Skeletal muscle satellite cell (primary cell): ENCODE measurements at regions not wholly inside any gene's neighbourhood (a gene's known extent, or its start where the extent isn't known, plus 50 kb on each side); places are given as distances from the start of the nearest gene placed in this dataset.

Source experiments
- H3K27me3 ChIP-seq: 2 replicates; pipeline ENCODE4 v1.7.0; 2013; ENCODE audit warnings: low read length; ENCODE audit not compliant: control insufficient read depth, insufficient read depth
- H3K36me3 ChIP-seq: 2 replicates; pipeline ENCODE4 v1.7.0; 2013; ENCODE audit warnings: mild to moderate bottlenecking, control low read depth, low read length; ENCODE audit not compliant: insufficient read depth
- H3K4me1 ChIP-seq: 2 replicates; pipeline ENCODE4 v1.7.0; 2013; ENCODE audit warnings: low read length; ENCODE audit not compliant: control insufficient read depth, insufficient read depth
- H3K4me2 ChIP-seq: 2 replicates; pipeline ENCODE4 v1.7.0; 2013; ENCODE audit warnings: mild to moderate bottlenecking, low read length
- H3K4me3 ChIP-seq: 2 replicates; pipeline ENCODE4 v1.7.0; 2013; ENCODE audit warnings: low read length
- H3K9ac ChIP-seq: 2 replicates; pipeline ENCODE4 v1.7.0; 2013; ENCODE audit warnings: mild to moderate bottlenecking, low read depth, low read length, moderate library complexity
- H3K9me3 ChIP-seq: replicated peaks from 2 replicates; pipeline ENCODE4 v1.7.0; 2013; ENCODE audit warnings: mild to moderate bottlenecking, control low read depth, low read length

DNA sequence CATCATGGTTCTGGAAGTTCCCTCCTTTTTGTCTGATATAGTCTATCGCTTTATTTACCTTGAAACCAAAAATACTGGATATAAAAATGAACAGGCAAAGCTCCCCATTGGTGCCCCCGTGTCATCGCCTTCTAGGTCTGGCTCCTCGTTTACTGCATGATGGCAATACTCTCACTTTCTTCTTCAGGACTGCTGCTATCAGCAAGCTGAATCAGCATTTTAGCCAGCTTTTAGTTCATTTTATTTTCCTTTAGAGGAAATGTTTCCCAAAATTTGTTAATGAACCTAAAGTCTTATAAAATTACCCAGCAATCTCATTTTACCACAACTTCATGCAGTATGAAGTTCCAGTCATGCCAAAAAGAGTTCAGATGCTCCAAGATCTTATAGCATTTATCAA, 80.5 kb downstream of the ZIC3 start:
- H3K9me3 ChIP-seq: peaks cover 4% of the 10 kb centered on the region
- H3K4me2 ChIP-seq: no peak overlapping the region
- H3K9ac ChIP-seq: no peak overlapping the region
- no peak overlapping the region for H3K4me3 ChIP-seq
- no peaks in the 10 kb centered on the region for H3K4me1 ChIP-seq
- no peaks in the 10 kb centered on the region for H3K36me3 ChIP-seq
- no peaks in the 10 kb centered on the region for H3K27me3 ChIP-seq

DNA sequence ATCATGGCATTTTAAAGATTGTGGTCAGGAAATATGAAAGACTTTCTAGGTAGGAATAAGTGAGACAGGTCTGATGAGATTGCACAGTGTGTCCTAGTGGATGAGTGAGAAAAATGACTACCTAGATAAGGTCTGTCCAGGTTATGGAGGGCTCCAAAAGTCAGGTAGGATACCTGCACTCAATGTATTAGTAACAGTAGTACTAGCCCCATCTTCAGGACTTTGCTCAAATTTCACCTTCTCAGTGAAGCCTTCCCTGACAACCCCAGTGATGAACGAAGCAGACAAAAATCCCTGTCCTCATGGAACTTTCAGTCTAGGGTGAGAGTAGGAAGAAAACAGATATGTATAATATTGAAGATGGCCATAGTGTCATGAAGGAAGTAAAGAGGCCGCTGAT, 85.7 kb downstream of the ZIC3 start:
- Histone ChIP-seq H3K27me3 (no peaks in the 10 kb centered on the region), H3K9me3 (no peaks in the 10 kb centered on the region), H3K4me1 (no peaks in the 10 kb centered on the region), H3K4me2 (no peak overlapping the region), H3K4me3 (no peak overlapping the region), H3K36me3 (no peaks in the 10 kb centered on the region), H3K9ac (no peak overlapping the region)

DNA sequence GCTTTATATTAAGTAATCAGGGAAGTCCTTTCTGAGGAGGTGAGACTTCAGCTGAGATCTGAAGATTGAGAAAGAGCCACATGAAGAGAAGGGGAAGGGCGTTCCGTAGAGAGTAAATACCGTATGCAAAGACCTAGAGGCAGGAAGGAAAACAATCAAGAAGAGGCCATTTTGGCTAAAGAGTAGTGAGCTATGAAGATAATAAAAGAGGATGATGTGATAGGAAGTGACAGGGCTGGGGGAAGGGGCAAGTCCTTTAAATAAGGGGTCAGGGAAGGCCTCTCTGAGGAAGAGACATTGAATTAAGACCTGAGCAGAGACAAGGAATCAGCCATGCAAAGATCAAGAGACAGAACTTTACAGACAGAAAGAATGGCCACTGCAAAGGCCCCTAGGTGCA, 86.2 kb downstream of the ZIC3 start:
- Histone ChIP-seq H3K9me3 (no peaks in the 10 kb centered on the region), H3K36me3 (no peaks in the 10 kb centered on the region), H3K4me1 (no peaks in the 10 kb centered on the region), H3K4me3 (no peak overlapping the region), H3K27me3 (no peaks in the 10 kb centered on the region), H3K4me2 (no peak overlapping the region), H3K9ac (no peak overlapping the region)

DNA sequence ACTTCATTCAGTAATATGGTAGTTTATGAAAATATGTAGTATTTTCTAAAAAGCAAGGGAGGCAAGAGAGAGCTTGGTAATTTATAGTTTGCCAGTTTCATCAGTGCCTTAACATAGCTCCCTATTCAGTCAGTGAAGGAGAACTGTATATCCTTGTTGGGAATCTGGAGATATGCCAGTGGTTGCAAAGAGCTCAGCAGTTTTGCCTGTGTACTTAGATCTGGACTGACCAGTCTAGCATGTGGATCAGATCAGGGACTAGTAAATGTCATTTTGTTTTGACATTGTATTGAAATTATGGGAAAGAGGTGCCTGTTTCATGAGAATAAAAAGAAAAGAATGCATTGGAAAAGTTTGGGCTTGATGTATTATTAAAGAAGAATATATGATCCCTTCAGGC, 88.6 kb downstream of the ZIC3 start:
- Histone ChIP-seq H3K9me3 (no peaks in the 10 kb centered on the region), H3K36me3 (no peaks in the 10 kb centered on the region), H3K4me3 (no peak overlapping the region), H3K27me3 (no peaks in the 10 kb centered on the region), H3K4me2 (no peak overlapping the region), H3K9ac (no peak overlapping the region), H3K4me1 (no peaks in the 10 kb centered on the region)

DNA sequence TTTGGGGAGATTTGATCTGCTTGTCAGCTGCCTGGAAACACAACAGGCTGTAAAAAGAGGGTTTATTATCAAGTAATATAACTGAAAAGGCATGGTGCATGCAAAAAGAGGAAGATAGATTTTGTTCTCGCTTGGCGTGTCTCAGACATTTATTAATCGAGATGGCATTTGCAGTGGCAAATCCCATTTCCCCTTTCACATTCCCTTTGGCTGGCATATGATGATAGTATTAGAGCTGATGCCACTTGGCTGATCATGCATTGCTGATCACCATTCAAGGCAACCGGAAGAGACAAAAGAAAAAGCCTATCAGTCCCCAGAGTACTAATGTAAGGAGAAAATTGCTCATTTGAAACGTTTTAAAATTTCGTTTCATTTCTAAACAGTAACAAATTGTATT, 101.8 kb downstream of the ZIC3 start:
- Histone ChIP-seq H3K9me3 (no peaks in the 10 kb centered on the region), H3K36me3 (no peaks in the 10 kb centered on the region), H3K27me3 (no peaks in the 10 kb centered on the region), H3K4me1 (no peaks in the 10 kb centered on the region), H3K4me2 (no peak overlapping the region), H3K4me3 (no peak overlapping the region), H3K9ac (no peak overlapping the region)

DNA sequence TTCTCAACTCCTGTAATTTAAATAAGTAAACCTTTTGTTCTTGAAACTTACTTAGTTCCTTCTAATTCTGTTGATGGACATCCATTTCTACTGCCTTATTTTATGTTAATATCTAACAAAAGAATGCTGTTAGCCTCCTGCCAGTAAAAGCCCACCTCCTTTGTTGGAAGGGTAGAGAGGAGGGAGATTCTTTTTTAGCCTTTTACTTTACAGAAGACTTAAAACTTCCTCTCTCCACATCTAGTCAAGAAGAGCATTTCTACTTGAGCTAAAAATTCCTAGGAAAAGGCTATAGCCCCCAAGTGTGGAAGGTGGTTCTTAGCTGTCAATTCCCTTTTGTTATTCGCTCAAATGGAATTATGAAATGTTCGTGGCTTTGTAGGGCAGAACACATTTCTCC, 118.7 kb downstream of the ZIC3 start:
- Histone ChIP-seq H3K27me3 (no peaks in the 10 kb centered on the region), H3K9ac (no peak overlapping the region), H3K36me3 (no peaks in the 10 kb centered on the region), H3K9me3 (no peaks in the 10 kb centered on the region), H3K4me2 (no peak overlapping the region), H3K4me1 (no peaks in the 10 kb centered on the region), H3K4me3 (no peak overlapping the region)

DNA sequence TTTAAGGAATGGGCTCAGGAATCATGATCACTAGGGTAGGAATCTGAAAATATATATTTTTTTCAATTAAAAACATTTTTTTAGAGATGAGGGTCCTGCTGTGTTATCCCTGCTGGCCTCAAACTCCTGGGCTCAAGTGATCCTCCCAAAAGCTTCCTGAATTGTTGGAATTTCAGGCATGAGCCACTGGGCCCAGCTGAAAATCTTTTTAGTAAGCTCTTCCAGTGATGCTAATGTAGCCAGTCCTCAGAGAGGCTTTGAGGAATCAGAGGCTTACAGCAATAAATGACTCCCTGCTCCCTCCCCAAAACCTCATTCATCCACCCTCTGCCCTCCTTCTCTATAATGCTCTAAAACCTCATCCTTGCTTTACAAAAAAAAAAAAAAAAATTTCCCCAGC, 129.5 kb downstream of the ZIC3 start:
- Histone ChIP-seq H3K27me3 (no peaks in the 10 kb centered on the region), H3K9me3 (no peaks in the 10 kb centered on the region), H3K4me1 (no peaks in the 10 kb centered on the region), H3K36me3 (no peaks in the 10 kb centered on the region), H3K4me3 (no peak overlapping the region), H3K9ac (no peak overlapping the region), H3K4me2 (no peak overlapping the region)

DNA sequence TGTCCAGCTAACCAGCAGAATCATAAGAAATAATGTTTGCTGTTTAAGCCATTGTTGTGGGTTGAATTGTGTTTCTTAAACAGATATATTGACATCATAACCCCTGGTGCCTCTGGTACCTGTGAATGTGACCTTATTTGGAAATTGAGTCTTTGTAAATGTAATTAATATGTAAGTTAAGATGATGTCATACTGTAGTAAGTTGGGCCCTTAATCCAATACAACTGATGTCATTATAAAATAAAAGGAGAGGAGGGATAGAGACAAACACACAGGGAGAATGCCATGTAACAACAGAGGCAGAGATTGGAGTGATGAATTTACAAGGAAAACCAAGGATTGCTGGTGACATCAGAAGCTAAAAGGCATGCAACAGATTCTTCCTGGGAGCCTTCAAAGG, 141.4 kb downstream of the ZIC3 start:
- H3K4me3 ChIP-seq: no peak overlapping the region
- no peak overlapping the region for H3K4me2 ChIP-seq
- H3K36me3 ChIP-seq: no peaks in the 10 kb centered on the region
- H3K27me3 ChIP-seq: no peaks in the 10 kb centered on the region
- H3K4me1 ChIP-seq: no peaks in the 10 kb centered on the region
- no peaks in the 10 kb centered on the region for H3K9me3 ChIP-seq
- no peak overlapping the region for H3K9ac ChIP-seq

DNA sequence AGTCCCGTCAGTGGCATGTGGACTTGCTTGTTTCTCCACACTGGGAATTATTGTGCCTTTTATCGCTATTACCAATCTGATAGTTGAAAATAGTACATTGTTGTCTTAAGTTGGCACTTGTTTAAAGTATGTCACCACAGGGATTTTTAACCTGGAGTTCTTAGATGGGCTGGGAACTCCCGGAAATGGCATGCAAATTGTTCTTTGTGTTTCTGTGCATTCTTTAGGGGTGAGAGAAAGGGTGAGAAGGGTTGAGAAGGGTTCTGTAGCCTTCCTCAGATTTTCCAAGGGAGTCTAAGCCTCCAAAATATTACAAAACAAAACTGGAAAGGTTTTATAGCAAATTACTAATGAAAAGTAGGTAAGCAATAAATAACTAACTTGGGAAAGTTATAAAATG, 176.9 kb downstream of the ZIC3 start:
- Histone ChIP-seq H3K4me3 (no peak overlapping the region), H3K4me2 (no peak overlapping the region), H3K9me3 (peaks cover 3% of the 10 kb centered on the region), H3K9ac (no peak overlapping the region), H3K36me3 (no peaks in the 10 kb centered on the region), H3K27me3 (no peaks in the 10 kb centered on the region), H3K4me1 (no peaks in the 10 kb centered on the region)

DNA sequence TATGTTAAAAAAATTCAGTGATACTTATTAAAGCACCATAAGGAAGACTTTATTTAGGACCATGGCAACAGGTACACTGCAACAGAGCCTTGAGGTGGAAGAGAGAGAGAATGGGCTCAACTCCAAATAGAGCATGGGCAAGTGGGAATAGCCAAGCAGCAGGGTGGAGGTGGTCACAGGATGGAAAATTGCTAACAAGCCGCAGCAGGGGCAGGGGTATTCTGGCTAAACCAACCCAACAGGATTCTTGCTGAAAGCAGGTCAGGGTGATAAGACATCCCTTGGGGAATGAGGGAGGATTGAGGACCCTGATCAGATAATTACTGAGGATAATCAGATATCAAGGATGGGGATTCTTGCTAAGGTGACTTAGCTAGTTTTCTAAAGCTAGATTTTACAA, 177.5 kb downstream of the ZIC3 start:
- H3K27me3 ChIP-seq: no peaks in the 10 kb centered on the region
- no peak overlapping the region for H3K4me3 ChIP-seq
- H3K9ac ChIP-seq: no peak overlapping the region
- H3K36me3 ChIP-seq: no peaks in the 10 kb centered on the region
- H3K9me3 ChIP-seq: peaks cover 3% of the 10 kb centered on the region
- H3K4me2 ChIP-seq: no peak overlapping the region
- H3K4me1 ChIP-seq: no peaks in the 10 kb centered on the region

DNA sequence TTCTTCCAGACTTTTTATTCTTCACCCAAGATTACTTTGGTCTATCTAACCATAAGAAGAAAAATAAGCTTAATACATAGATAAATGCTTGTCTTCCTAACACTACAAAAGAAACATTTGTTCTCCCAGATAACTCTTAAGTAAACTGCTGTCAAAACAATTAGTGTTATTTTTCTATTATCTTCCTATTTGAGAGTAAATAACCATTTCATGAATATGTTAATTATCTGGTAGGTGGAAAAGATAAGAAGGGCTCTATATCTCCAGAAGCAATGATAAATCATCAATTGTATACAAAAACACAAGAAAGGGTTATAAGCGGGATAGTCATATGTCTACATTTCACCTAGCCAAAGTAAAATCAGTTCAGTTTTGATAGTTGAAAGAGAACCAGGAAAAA, 180.4 kb downstream of the ZIC3 start:
- Histone ChIP-seq H3K36me3 (no peaks in the 10 kb centered on the region), H3K27me3 (no peaks in the 10 kb centered on the region), H3K4me2 (no peak overlapping the region), H3K9ac (no peak overlapping the region), H3K9me3 (peaks cover 3% of the 10 kb centered on the region), H3K4me1 (no peaks in the 10 kb centered on the region), H3K4me3 (no peak overlapping the region)

DNA sequence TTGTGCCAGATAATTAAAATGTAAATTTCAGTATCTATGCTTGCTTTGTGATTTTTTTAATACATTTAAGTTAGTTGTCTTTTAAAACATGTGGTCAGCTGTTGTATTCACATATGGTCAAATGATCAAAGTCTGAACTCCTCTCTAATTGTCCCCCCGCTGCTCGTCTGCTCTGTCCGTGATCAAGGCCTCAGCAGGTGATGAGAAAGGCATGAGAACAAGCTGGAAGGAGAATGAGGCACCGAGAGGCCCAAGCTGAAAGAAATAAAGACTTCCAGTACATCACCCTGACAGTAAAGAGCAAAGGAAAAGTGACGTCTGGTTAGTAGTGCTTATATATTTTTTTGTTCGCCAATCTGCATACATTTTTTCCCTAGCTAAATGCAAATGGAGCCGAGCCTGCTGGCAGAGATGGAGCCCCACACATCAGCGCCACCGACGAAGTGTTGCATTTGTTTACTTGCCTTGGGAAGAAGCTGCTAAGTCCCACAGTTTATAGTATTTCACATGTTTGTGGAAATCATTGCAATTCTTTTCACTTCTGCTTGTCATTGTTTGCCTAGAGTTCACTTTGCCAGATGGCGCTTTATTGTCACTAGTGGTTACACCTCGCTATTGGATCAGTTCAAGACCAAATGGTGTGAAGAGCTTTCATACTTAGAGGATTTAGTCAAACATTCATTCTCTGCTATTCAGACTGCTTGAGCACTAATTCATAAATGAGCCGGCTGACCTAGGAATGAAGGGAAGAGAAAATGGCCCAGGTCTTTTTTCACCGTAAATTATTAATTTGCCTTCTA, 181.5 kb downstream of the ZIC3 start:
- H3K4me1 ChIP-seq: no peaks in the 10 kb centered on the region
- H3K9ac ChIP-seq: no peak overlapping the region
- peaks cover 3% of the 10 kb centered on the region for H3K9me3 ChIP-seq
- H3K36me3 ChIP-seq: no peaks in the 10 kb centered on the region
- H3K4me2 ChIP-seq: no peak overlapping the region
- no peak overlapping the region for H3K4me3 ChIP-seq
- no peaks in the 10 kb centered on the region for H3K27me3 ChIP-seq
